HG02759 (cell line): ENCODE measurements at regions not wholly inside any gene's neighbourhood (a gene's known extent, or its start where the extent isn't known, plus 50 kb on each side); places are given as distances from the start of the nearest gene placed in this dataset.
"Not testable (repeated sequence)": the region's sequence is repeated elsewhere in the genome, so short reads cannot be mapped to it uniquely, and the experiment has no call there.

Source experiments
- ATAC-seq: cut with Tn5 transposase; IDR thresholded peaks from one replicate; pipeline ENCODE4 v1.9.1; 2021; ENCODE audit warnings: mild to moderate bottlenecking, moderate library complexity; ENCODE audit not compliant: unreplicated experiment

- no peak for ATAC-seq
These were observed 611.3 kb downstream of the ETNK1 start for GRCh38 chr12:23236066-23236780.

- no peak for ATAC-seq
These were observed 611.8 kb downstream of the ETNK1 start for GRCh38 chr12:23236811-23237210.

DNA sequence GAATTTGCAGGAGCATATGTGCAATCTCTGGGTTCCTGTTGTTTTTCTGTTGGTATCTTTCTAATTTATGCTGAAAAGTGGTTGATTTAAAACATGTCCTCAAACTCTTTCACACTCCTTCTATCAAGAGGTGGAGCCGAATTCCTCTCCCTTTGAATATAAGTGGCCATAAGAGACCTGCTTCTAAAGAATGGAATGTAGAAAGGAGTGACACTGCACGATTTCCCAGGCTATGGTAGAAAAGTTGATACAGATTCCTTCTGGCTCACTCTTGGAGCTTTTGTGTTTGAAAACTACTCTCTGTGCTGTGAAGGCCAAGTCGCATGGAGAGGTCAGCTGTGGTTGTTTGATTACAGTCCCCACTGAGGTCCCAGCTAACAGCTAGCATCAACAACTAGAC lies 613.2 kb downstream of the ETNK1 start:
- no peak for ATAC-seq

DNA sequence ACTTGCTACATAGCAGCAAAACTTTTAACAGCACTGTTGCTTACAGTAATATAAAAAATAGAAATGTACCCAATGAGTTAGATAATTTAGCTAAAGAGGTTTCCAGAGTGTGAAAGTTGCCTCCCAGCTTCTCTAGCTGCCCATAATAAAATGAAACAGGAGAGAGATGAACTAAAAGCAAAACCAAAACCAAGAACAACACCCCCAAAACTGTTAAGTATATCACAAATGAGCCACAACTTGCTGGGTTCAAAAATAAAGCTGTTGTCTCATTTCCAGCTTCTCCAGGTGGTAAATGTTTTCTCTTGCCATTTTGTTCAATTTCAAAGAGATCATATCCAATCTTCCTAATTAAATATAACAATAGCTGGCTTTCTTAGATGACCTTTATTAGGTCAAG lies 614.0 kb downstream of the ETNK1 start:
- ATAC-seq, result no peak

- no peak for ATAC-seq
These were observed 620.2 kb downstream of the ETNK1 start for GRCh38 chr12:23245186-23245585.

DNA sequence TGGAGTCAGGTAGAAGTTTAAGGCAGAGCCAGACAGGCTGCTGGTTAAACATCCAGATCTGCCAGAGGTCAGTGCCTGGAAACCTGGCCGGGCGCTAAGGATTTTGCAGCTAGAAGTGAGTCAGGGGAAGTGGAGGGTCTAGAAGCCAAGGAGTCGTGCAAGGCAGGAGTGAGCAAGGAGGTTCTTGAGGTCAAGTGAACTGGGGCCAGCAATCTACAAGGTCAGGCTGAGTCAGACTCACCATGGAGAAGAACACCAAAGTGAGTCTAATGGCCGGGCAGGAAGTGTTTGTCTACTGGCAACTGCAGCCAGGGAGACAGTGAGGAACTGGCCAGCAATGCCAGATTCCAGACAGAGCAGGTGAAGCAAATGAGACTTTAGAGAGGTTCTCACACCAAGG lies 628.2 kb downstream of the ETNK1 start:
- ATAC-seq, result no peak

GRCh38 chr12:23253910-23254309 lies 628.9 kb downstream of the ETNK1 start:
- ATAC-seq, result not testable (repeated sequence)

- no peak for ATAC-seq
These were observed 634.6 kb downstream of the ETNK1 start for GRCh38 chr12:23259558-23259957.

DNA sequence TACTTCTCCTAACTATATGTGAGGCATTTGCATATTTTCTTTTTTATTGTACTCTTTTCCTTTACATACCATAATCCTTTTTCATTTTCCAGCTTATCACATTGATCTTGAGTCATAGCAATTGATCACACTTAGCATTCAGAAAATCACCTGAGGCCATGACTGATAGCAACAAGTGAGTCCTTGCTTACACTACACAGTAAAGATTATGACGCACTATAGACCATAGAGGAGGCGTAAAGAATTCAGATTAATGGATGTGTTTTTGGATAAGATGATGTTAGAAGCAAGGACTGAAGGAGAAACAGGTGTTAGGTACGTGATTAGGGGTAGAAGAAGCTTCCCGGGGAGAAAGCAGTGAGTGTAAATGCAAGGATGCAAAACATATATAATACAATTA lies 637.7 kb downstream of the ETNK1 start:
- ATAC-seq, result no peak

GRCh38 chr12:23277831-23278230 lies 652.9 kb downstream of the ETNK1 start:
- no peak for ATAC-seq

DNA sequence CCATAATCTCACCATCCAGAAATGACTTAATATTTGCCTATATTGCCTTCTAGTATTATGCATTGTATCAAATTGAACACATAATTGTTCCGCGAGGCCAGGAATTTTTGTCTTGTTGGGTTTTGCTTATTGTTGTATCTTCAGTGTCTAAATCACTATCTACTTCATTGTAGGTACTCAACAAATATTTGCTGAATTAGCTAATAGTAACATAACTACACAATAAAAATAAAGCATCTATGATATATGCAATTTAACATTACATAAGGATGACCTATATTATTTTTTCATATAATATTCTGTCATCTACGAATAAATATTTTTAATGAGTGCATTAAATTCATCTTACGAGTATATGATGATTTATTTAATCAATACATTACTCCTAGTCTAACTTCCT lies 656.3 kb downstream of the ETNK1 start:
- no peak for ATAC-seq

GRCh38 chr12:23282701-23283100 lies 657.7 kb downstream of the ETNK1 start:
- ATAC-seq, result no peak

DNA sequence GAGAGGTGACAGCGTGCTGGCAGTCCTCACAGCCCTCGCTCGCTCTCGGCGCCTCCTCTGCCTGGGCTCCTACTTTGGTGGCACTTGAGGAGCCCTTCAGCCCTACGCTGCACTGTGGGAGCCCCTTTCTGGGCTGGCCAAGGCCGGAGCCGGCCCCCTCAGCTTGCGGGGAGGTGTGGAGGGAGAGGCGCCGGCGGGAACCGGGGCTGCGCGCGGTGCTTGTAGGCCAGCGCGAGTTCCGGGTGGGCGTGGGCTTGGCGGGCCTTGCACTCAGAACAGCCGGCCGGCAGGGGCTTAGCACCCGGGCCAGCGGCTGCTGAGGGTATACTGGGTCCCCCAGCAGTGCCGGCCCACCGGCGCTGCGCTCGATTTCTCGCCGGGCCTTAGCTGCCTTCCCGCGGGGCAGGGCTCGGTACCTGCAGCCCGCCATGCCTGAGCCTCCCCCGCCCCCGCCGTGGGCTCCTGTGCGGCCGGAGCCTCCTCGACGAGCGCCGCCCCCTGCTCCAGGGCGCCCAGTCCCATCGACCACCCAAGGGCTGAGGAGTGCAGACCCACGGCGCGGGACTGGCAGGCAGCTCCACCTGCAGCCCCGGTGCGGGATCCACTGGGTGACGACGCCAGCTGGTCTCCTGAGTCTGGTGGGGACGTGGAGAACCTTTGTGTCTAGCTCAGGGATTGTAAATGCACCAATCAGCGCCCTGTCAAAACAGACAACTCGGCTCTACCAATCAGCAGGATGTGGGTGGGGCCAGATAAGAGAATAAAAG lies 661.0 kb downstream of the ETNK1 start:
- not testable (repeated sequence) for ATAC-seq

DNA sequence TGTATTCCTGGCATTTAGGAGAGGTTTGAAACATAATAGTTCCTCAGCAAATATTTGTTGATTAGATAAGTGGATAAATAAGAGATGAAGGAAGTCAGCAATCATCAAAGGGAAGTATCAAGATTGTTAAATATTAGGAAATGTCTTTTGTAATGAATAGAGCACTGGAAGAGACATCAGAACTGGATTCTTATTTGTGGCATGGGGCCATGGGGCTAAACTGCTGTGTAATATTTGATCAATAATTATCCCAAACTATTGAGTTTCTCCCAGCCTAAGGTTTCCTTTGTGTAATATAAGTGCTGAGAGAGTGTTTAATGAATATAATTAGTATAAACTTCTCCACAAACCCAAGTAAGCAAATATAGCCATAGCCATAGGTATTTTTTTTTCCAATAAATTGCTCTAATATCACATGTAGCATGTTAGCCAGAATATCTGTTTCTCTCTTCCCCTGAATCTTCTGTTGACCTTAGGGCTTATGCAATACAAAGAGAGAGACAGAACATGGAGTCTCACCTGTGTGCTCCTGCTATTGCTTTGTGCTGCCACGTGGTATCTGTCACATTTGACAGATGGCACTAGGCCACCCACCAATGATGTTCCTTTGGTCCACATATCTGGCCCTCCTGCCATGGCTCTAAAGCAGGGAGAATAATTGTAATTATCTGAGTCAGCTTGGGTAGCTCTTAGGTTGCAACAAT lies 658.7 kb downstream of the SOX5 start:
- no peak for ATAC-seq

GRCh38 chr12:23303220-23303619 lies 646.2 kb downstream of the SOX5 start:
- ATAC-seq, result no peak

DNA sequence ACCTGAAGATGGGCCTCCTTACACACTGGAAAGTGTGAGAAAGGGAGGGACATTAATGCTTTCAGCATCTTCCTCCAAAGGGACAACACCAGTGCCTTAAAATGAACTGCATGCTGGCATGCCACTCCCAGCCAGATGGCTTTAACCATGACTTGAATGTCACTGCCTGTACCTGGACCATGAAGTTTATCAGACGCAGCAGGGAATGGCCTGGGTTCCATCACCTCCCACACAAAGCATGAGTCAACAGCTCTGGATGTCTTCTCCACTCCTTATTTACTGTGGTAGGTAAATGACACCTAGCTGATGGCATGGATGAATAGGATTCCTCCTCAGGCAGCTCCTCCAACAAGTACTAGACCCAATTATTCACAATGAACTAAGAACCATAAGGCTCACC lies 645.6 kb downstream of the SOX5 start:
- no peak for ATAC-seq

DNA sequence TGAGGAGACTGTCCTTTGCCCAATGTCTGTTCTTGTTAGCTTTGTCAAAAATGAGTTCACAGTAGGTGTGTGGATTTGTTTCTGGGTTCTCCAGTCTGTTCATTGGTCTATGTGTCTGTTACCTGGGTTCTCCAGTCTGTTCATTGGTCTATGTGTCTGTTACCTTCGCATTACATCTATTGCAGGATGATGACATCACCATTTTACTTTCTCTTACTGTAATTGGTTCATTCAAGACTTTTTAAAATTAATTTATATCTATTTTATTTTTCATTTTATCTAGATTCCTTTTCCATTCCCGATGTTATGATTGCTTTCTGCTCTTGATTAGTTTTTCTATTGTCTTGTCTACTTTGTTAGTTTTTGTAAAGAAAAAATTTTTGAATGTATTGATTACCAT lies 615.5 kb downstream of the SOX5 start:
- no peak for ATAC-seq

DNA sequence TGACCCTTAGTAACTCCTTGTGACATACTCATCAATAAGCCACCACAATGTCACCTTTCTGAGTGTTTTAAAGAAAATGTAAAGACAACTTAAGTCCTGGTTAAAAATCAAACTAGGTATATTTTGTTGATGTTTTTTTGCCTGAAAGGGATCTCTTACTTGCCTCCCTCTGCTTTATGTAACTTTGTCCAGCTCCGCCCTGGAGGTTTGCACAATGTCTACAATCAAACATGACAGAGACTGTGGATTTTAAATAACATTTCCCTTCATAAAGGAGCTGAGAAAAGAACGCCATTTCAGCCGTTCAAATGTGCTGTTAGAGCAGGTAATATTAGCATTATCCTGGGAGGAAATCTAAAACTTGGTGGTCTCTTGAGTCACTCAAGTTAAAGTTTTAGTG lies 613.9 kb downstream of the SOX5 start:
- ATAC-seq, result no peak

DNA sequence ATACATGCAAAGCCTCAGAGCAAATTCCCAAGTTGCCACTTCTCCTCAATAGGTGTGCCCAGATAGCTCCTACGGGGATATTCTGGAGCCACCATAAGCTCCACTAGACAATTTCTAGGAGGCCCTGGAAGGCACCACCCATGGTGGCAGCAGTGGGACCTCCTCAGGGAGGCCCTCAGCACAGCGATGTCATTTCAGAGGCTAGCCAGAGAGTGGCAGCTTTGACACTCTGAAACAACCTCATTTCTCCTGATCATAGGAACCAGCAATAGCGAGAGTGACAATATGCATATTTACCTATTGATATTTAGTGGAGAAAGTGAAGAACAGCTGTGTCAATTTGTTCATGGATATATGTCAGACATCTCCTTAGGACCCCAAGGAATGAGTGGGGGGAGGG lies 612.3 kb downstream of the SOX5 start:
- no peak for ATAC-seq

GRCh38 chr12:23340351-23340750 lies 609.1 kb downstream of the SOX5 start:
- ATAC-seq, result no peak

GRCh38 chr12:23342407-23342806 lies 607.1 kb downstream of the SOX5 start:
- no peak for ATAC-seq

DNA sequence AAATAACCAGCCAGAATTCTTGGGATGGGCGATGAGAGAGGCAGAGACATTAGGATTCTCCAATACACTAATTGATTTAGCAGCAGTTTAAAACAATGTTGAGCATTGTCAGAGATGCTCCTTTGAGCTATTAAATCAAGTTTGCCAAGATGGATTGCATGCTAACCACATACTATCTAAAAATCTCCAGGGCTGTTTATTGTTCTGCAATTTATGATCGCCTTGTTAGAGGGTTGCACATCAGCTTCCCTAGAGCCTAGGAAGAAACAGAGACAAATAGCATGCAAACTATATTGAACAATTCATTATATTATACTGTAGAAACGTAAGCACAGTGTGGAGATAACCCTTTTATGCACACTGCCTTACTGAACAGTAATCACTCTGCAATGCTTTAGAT lies 599.9 kb downstream of the SOX5 start:
- no peak for ATAC-seq
